GM21737 (cell line): ENCODE measurements at regions not wholly inside any gene's neighbourhood (a gene's known extent, or its start where the extent isn't known, plus 50 kb on each side); places are given as distances from the start of the nearest gene placed in this dataset.

ENCODE experiments used
- ATAC-seq: cut with Tn5 transposase; IDR thresholded peaks from one replicate; pipeline ENCODE4 v1.9.1; 2021; ENCODE audit warnings: mild to moderate bottlenecking, moderate library complexity; ENCODE audit not compliant: unreplicated experiment

DNA sequence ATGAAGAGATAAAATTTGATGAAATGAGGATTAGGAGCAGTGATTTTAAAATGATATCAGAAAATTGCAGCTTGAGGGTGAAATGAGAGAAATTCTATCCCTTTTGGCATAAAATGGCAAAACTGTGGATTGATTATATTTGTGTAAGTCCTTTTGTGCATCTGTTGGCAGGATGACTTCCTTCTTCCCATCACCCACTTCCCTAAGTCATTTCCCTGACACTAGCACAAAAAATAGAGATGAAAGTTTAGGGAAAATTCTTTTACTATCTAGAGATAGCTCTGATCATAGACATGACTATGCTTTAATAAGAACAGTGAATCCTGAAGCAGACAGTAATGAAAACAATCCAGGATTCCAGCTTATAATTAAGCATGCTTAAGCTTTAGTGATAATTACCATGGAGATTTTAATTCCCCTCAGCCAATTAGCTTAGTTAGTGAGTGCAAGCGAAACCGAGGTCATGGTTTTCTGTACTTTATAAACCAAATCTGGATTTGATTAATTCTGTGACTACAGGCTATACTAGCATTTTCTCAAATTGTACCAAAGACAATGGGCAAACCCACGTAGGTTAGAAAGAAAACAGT, 163.6 kb upstream of the TARS1 start:
- ATAC-seq = no peak

DNA sequence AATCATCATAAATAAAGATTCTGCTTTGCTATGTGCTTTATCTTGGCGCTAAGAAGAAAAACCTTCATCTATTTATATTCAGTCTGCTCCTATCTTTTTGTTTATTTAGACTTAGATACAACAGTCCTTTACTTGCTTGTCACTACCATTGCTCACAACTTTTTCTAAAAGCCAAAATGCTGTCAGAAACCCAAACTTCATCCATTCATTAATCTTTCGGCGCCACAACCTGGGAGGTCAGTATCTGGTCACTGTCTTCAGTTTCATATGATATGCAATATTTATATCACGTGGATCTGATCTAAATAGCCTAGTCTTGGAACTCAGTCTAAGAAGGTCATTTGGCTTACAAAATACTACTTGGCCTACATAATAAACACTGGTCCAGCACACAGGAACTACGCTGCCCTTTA, 159.3 kb upstream of the TARS1 start:
- ATAC-seq = no peak

DNA sequence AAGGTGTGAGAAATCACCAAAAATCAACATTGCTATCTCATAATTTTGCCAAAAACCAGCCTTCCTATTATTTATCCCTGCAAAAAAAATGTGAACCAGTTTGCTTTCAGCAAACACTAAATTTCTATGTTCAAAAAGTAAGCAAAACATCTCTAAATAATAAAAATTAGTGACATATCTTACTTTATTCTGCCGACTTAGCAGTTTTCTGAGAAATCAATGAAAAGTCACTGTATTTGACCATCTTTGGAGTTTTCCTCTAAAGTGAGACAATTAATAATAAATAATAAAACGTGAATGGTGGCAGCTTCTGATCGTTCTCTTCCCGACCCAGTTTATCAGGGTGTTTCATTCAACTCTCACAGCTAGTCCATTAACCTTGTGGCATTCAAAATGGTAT, 158.6 kb upstream of the TARS1 start:
- no peak for ATAC-seq

GRCh38 chr5:33282696-33283095, 158.1 kb upstream of the TARS1 start:
- ATAC-seq = no peak

- no peak for ATAC-seq
Observed at GRCh38 chr5:33283243-33283642, 157.5 kb upstream of the TARS1 start.

DNA sequence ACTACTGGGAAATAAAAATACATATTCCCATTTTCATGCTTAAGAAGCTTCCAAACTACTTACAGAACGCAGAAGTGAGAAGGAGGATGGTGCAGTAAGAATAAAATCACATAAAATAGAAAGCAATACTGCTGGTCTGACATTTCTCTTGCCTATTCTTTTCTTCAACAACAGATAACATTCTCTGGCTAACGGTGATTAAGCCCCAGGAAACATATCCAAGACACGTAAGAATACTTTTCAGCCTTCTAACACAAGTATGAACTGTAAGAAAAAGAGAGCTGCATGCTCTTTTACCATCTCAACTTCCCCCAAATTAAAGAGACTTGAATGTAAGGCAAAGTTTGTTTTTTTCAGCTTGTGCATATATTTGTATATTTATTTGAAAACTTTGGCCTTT, 156.1 kb upstream of the TARS1 start:
- ATAC-seq = no peak

GRCh38 chr5:33287242-33287641, 153.5 kb upstream of the TARS1 start:
- no peak for ATAC-seq

DNA sequence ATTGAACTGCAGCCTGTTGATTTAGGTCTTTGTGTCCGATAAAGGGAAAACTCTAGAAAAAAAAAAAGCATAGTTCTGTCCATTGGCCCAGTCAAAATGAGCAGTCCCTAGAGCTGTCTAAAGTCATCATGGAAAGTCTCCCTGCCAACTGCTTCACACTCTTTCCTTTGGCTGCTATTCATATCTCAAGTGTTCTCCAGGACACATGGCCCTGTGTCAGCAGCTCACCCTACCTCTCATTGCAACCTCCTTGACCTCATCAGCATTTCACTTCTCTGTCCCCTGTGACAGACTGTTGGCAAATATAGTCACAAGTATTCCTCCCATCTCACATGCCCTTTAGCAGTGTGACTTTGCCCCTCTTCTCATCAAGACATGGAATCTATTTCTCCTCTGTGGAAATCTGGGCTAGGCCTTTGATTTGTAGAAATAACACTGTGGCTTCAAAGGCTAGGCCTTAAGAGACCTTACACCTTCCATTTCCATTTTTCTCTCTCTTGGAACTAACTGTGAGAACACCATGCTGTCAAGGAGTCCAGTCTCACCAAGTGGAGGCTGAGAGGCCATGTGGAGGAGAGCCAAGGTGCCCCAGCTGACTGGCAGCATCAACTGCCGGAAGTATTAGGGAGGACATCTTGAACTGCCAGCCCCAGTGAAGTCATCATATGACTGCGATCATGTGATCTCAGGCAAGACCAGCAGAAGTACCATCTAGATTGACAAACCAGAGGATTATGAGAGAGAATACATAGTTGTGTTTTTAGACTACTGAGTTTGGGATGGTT, 149.4 kb upstream of the TARS1 start:
- no peak for ATAC-seq

DNA sequence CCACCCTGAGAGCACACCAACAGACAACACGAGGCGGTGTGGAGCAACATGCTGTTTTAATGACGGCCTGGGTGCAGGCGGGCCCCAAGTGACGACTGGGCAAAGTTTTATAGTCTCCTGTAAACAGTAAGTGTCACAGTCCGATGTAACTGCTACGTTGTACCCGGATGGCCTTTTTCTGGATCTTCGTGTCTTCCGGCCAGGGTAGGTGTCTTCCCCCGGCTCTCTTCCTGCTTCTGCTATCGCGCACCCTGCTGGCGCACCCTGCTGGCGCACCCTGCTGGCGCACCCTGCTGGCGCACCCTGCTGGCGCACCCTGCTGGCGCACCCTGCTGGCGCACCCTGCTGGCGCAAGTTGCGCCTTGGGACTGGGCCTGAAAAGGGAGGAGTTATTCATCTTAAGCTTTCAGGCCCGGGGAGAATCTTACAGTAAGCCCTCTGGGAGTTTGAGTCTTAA, 143.0 kb upstream of the TARS1 start:
- ATAC-seq = no peak

GRCh38 chr5:33299621-33300208, 141.1 kb upstream of the TARS1 start:
- ATAC-seq = peak; percentile 24

GRCh38 chr5:33300209-33300742, 140.5 kb upstream of the TARS1 start:
- peak; percentile 62 for ATAC-seq

DNA sequence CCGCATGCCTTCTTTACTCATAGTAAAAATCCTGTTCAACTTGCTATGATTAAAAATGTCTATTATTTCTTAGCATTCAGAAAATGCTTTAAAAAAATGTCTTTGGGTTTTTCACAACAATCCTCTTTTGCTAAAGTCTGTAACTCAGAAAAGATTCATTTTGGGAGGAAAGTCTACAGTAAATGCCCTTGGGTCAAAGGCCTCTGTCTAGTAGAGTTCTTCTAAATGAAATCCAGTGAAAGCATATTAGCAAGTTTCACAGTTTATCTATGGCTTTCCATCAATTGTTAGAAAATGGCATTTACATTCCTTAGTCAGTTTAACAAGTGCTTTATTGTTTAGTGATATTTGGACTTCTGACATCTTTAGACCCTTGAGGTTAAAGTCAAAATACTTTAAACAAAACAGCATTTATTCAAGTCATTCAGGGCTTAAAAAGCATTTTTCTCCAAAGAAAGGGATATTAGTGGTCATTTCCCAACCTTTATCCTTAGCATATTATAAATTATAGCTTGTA, 137.1 kb upstream of the TARS1 start:
- no peak for ATAC-seq

DNA sequence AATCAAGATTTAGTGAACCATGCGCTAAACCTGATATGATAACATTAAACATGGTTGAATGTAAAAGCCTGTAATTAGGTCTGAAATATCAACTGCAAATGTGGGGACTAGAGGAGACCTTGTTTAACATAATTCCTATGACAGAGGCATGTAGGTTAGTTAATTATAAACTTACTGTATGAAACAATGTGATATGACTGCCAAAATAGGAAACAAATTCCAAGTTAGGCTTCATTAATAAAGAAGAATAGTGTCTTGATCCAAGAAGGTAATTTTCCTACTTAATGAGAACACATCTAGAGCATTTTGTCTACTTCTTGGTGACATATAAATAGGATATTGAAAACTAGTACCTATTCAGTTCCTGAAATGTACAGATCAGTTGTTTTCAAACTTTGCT, 136.2 kb upstream of the TARS1 start:
- no peak for ATAC-seq

GRCh38 chr5:33305572-33305971, 135.2 kb upstream of the TARS1 start:
- ATAC-seq = no peak

DNA sequence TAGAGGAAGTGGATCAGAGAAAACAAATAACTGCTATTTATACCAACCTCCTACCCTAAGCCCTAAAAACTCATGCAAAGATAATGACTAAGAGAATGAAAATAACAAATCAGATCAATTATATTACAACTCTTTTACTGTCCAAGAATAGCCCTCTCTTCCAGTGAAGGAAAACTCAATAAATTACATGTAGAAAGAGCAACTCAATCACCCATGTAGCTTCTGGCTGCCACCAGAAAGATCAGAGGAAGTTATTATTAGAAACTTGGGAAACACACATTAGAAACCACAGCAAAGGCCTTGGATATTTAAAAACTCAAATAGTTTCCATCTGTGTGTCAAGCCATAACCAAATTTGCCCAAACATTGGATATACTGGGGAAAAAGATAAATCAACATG, 134.0 kb upstream of the TARS1 start:
- no peak for ATAC-seq

DNA sequence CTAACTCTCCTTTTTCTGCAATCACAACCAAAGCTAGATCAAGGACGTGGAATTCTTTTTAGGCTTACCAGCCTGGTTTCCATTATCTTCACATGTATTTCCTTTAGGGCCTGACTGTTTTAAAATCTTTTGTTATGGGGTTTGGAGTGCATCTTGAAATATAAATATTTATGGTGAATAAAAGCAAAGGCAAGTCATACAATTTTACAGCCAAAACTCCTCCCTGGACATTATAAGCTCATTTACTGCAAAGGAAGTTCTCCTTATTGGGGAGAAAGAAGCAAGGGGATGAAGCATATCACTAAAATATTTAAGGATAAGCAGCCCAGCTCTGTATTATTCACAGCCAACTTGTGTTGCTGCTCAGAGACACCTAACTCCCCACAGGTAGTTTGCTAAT, 132.2 kb upstream of the TARS1 start:
- no peak for ATAC-seq

GRCh38 chr5:33309068-33309467, 131.7 kb upstream of the TARS1 start:
- ATAC-seq = no peak

GRCh38 chr5:33309536-33310345, 131.0 kb upstream of the TARS1 start:
- no peak for ATAC-seq

DNA sequence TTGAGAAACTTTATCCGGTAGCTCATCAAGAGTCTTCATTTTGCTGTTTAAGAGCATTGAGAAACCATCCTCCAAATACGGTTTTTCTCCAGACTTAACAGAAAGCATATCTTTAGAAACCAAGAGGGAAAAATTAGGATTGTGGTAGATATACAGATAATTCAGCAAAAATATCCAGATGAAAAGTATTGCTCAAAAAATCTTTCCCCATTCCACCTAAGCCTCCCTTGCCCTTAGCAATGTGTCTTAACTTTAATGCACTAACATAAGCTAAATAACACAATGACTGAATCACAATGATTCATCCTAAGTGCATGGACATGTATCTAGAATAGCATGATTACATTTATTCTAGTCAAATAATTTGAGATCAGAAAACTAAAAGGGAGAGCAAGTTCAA, 130.3 kb upstream of the TARS1 start:
- ATAC-seq = no peak

DNA sequence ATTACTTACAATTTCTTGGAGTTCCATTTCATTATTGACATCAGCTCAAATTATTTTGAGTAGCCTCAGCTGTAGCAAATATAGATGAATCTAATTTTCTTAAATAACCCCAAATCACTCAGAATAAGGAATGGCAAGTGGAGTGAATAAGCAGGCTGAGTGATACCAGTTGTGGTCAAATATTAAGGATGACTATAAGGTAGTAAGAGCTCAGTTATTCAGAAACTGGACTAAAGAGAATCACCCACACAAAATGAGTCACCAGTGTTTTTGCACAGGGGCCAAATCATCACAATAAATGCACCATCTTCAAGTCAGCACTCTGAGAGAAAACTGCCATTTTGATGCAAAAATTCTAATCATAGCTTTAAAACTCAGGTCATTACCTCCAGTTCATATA, 128.9 kb upstream of the TARS1 start:
- no peak for ATAC-seq
